Gastroesophageal sphincter (tissue), 2 donors: ENCODE measurements at regions not wholly inside any gene's neighbourhood (a gene's known extent, or its start where the extent isn't known, plus 50 kb on each side); places are given as distances from the start of the nearest gene placed in this dataset.

Source experiments
- POLR2A ChIP-seq, 2 donors: fragments of 450-650 bp; IDR thresholded peaks; one replicate each; pipeline ENCODE4 v1.6.1; 2017; ENCODE audit warnings: antibody characterized with exemption in 2 of 2, mild to moderate bottlenecking in 2 of 2, moderate library complexity in 1 of 2
- POLR2AphosphoS5 ChIP-seq: sonication (generic); formaldehyde crosslinking; IDR thresholded peaks from one replicate; pipeline ENCODE4 v1.6.1; 2017; ENCODE audit warnings: antibody characterized with exemption

DNA sequence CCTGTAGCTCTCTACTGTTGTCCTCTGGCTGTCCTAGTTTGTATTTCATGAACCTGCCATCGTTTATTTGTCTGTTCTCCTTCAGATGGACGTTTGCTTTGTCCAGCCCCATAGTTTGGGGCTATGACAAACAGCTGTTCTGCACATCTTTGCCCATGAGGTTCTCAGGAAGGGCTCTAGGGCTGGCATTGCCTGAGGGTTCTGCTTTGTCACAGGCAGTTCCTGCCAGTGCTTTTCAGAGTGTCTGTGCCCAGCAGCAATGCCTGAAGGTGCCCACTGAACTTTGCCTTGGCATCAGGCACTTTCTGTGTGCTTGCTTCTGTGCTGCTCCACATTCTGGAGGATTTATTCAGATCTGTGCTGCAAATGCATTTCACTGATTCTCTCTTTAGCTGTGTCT, 361.3 kb downstream of the TMEM121 start:
- TF ChIP-seq POLR2A (IDR thresholded peaks at IDR 0.05) (no peak), POLR2AphosphoS5 (no peak)
